OCI-LY3 (cell line): ENCODE measurements at regions not wholly inside any gene's neighbourhood (a gene's known extent, or its start where the extent isn't known, plus 50 kb on each side); places are given as distances from the start of the nearest gene placed in this dataset.
"Not testable (repeated sequence)": the region's sequence is repeated elsewhere in the genome, so short reads cannot be mapped to it uniquely, and the experiment has no call there.

Experiments used
- H2AFZ ChIP-seq: fragments of 200-600, 300-600 bp; shearing (Covaris generic); 2 replicates; pipeline ENCODE4 v1.6.0; 2014; ENCODE audit warnings: antibody characterized with exemption, low read depth, low read length
- H3K27ac ChIP-seq: fragments of 200-600, 300-600 bp; sonication (generic); 2 replicates; pipeline ENCODE4 v1.5.1; 2014; ENCODE audit warnings: mild to moderate bottlenecking, low read length, moderate library complexity, mixed read lengths
- H3K27me3 ChIP-seq: fragments of 200-600, 300-600 bp; sonication (generic); 2 replicates; pipeline ENCODE4 v1.6.1; 2014; ENCODE audit warnings: low read depth, low read length, mixed read lengths
- H3K36me3 ChIP-seq: fragments of 200-600, 300-600 bp; sonication (generic); replicated peaks from 2 replicates; pipeline ENCODE3; 2014; ENCODE audit warnings: low read depth, low read length, mixed read lengths
- H3K4me1 ChIP-seq: fragments of 300-600, 200-600 bp; sonication (generic); 2 replicates; pipeline ENCODE4 v1.6.1; 2014; ENCODE audit warnings: low read length, mixed read lengths
- H3K4me2 ChIP-seq: fragments of 200-600, 300-600 bp; sonication (generic); 2 replicates; pipeline ENCODE4 v1.6.1; 2014; ENCODE audit warnings: low read length, mixed read lengths
- H3K4me3 ChIP-seq: fragments of 300-600, 200-600 bp; sonication (generic); 2 replicates; pipeline ENCODE4 v1.5.1; 2014; ENCODE audit warnings: antibody characterized with exemption, mild to moderate bottlenecking, low read length, moderate library complexity
- H3K79me2 ChIP-seq: fragments of 300-600, 200-600 bp; shearing (Covaris generic); 2 replicates; pipeline ENCODE4 v1.6.1; 2014; ENCODE audit warnings: mild to moderate bottlenecking, low read length, mixed read lengths
- H3K9ac ChIP-seq: fragments of 300-600, 200-600 bp; shearing (Covaris generic); 2 replicates; pipeline ENCODE4 v1.6.0; 2014; ENCODE audit warnings: mild to moderate bottlenecking, low read length, moderate library complexity
- H3K9me3 ChIP-seq: fragments of 200-600, 300-600 bp; shearing (Covaris generic); 2 replicates; pipeline ENCODE4 v1.6.1; 2014; ENCODE audit warnings: low read length, mixed read lengths; ENCODE audit not compliant: insufficient read depth
- H4K20me1 ChIP-seq: fragments of 200-600, 300-600 bp; sonication (generic); 2 replicates; pipeline ENCODE4 v1.6.1; 2016; ENCODE audit warnings: low read length, mixed read lengths; ENCODE audit not compliant: insufficient read depth

- not testable (repeated sequence) for H3K27ac ChIP-seq, H4K20me1 ChIP-seq, H3K4me3 ChIP-seq, H3K36me3 ChIP-seq, H3K4me1 ChIP-seq, H3K9me3 ChIP-seq, H3K79me2 ChIP-seq, H3K27me3 ChIP-seq, H3K4me2 ChIP-seq, H3K9ac ChIP-seq, H2AFZ ChIP-seq
Measured at GRCh38 chr13:109264603-109265437, 521.6 kb downstream of the IRS2 start.

GRCh38 chr13:109257761-109258157 lies 528.6 kb downstream of the IRS2 start:
- not testable (repeated sequence) for H3K36me3 ChIP-seq, H3K9me3 ChIP-seq, H4K20me1 ChIP-seq, H3K4me3 ChIP-seq, H3K27ac ChIP-seq, H3K27me3 ChIP-seq, H3K79me2 ChIP-seq, H3K4me2 ChIP-seq, H3K4me1 ChIP-seq, H3K9ac ChIP-seq, H2AFZ ChIP-seq
